DOHH2 (cell line): ENCODE measurements at regions not wholly inside any gene's neighbourhood (a gene's known extent, or its start where the extent isn't known, plus 50 kb on each side); places are given as distances from the start of the nearest gene placed in this dataset.

Experiments used
- H3F3A ChIP-seq: fragments of 200-600 bp; sonication (generic), shearing (Covaris generic); 2 replicates; pipeline ENCODE4 v1.6.0; 2016; ENCODE audit warnings: antibody characterized with exemption, mild to moderate bottlenecking; ENCODE audit not compliant: control insufficient read depth, insufficient read depth
- H3K27ac ChIP-seq: fragments of 200-600 bp; sonication (generic); 2 replicates; pipeline ENCODE4 v1.5.1; 2014; ENCODE audit warnings: low read depth, mild to moderate bottlenecking, low read length, moderate library complexity
- H3K27me3 ChIP-seq: fragments of 200-600 bp; sonication (generic); 2 replicates; pipeline ENCODE4 v1.6.1; 2014; ENCODE audit warnings: mild to moderate bottlenecking, low read length, mixed read lengths; ENCODE audit not compliant: control insufficient read depth
- H3K36me3 ChIP-seq: fragments of 200-600 bp; sonication (generic); 2 replicates; pipeline ENCODE4 v1.6.1; 2014; ENCODE audit warnings: mild to moderate bottlenecking, low read length, moderate library complexity, mixed read lengths; ENCODE audit not compliant: control insufficient read depth
- H3K4me1 ChIP-seq: fragments of 200-600 bp; sonication (generic); 2 replicates; pipeline ENCODE4 v1.6.1; 2014; ENCODE audit warnings: mild to moderate bottlenecking, low read length, mixed read lengths; ENCODE audit not compliant: control insufficient read depth
- H3K4me2 ChIP-seq: fragments of 200-600 bp; sonication (generic); 2 replicates; pipeline ENCODE4 v1.6.0; 2014; ENCODE audit warnings: mild to moderate bottlenecking, low read length, moderate library complexity
- H3K4me3 ChIP-seq: fragments of 200-600 bp; sonication (generic); 2 replicates; pipeline ENCODE4 v1.5.1; 2014; ENCODE audit warnings: mild to moderate bottlenecking, low read length, mixed read lengths
- H3K79me2 ChIP-seq: fragments of 200-600 bp; sonication (generic); 2 replicates; pipeline ENCODE4 v1.6.1; 2014; ENCODE audit warnings: mild to moderate bottlenecking, low read length, mixed read lengths; ENCODE audit not compliant: control insufficient read depth
- H3K9me2 ChIP-seq: fragments of 200-600 bp; sonication (generic); replicated peaks from 2 replicates; pipeline ENCODE4 v1.6.1; 2014; ENCODE audit warnings: mild to moderate bottlenecking, low read length, mixed read lengths; ENCODE audit not compliant: control insufficient read depth
- H3K9me3 ChIP-seq: fragments of 200-600 bp; sonication (generic); 2 replicates; pipeline ENCODE4 v1.6.1; 2014; ENCODE audit warnings: antibody characterized with exemption, low read length, mixed read lengths; ENCODE audit not compliant: control insufficient read depth, insufficient read depth
- H4K20me1 ChIP-seq: fragments of 200-600 bp; sonication (generic); 2 replicates; pipeline ENCODE4 v1.6.0; 2014; ENCODE audit warnings: low read depth, mild to moderate bottlenecking, antibody characterized with exemption, low read length, moderate library complexity; ENCODE audit not compliant: control insufficient read depth, insufficient read depth
- CTCF ChIP-seq: fragments of 200-600 bp; sonication (generic); IDR thresholded peaks from one replicate; pipeline ENCODE4 v1.5.1; 2014; ENCODE audit warnings: antibody characterized with exemption, mild to moderate bottlenecking, low read depth, low read length; ENCODE audit not compliant: poor library complexity, severe bottlenecking
- EZH2phosphoT487 ChIP-seq: fragments of 200-600 bp; sonication (generic); IDR thresholded peaks from 2 replicates; pipeline ENCODE4 v1.6.1; 2017; ENCODE audit warnings: borderline replicate concordance, mild to moderate bottlenecking, antibody characterized with exemption, low read length, moderate library complexity, mixed read lengths

DNA sequence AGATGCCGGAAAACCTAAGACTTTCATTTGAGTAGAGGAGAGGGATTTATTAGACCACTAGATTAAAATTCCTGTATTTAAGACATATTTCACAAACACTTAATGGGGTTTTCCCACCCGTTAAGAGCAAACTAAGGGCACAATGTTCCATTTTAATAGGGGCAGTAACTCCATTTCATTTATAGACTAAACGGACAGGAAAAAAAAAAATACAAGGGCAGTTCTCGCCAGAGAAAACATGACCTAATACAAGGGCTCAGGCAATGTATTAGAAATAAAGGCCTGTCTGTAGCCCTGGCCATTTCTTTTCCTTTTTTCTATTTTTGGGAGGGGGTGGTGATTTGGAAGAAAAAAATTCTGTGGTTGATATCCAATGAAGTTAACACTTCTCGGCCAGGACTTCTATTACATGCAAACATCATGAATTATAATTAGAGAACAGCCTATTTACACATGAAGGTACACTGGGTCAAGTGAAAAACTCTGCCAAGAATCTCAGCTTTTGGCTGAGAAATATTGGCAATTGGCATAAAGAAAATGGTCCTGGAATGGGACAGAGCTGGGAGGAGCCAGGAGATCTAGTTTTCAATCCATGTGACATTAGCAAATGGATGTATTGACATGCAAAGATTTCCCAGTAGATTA, 641.1 kb upstream of the TBX3 start:
- H3K9me3 ChIP-seq = no peaks in the 10 kb centered on the region
- no peaks in the 10 kb centered on the region for H3K79me2 ChIP-seq
- no peak overlapping the region for H3K4me3 ChIP-seq
- H3F3A ChIP-seq = no peaks in the 10 kb centered on the region
- no peak overlapping the region for H3K4me2 ChIP-seq
- H3K9me2 ChIP-seq = no peaks in the 10 kb centered on the region
- H3K27me3 ChIP-seq = no peaks in the 10 kb centered on the region
- H3K27ac ChIP-seq = no peak overlapping the region
- TF ChIP-seq EZH2phosphoT487 (no peak), CTCF (no peak)
- no peaks in the 10 kb centered on the region for H4K20me1 ChIP-seq
- no peaks in the 10 kb centered on the region for H3K36me3 ChIP-seq
- H3K4me1 ChIP-seq = peaks cover 14% of the 10 kb centered on the region

GRCh38 chr12:115323223-115323905, 639.4 kb upstream of the TBX3 start:
- H3K4me2 ChIP-seq = no peak overlapping the region

DNA sequence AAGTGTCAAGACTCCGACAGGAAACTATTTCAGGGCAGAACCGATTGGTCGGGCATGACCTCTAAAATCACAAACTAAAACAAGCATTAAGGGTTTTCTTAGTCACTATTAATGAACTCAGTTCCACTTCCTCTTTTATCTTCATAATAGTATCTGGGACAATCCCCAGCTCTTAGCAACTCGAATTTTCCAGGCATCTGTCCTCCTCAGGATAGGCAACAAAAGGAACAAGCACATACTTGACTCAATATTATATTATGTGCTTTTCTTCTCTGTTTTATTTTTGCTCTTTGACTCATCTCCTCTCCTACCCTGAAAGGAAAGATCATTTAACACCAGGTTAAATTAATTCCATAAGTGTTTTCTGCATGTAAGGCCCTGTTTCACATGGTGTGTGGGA, 638.3 kb upstream of the TBX3 start:
- Histone ChIP-seq H3K9me2 (no peaks in the 10 kb centered on the region), H3K4me3 (no peak overlapping the region; the same call in 1 of the 2 replicates), H3K79me2 (no peaks in the 10 kb centered on the region), H4K20me1 (no peaks in the 10 kb centered on the region), H3K27me3 (no peaks in the 10 kb centered on the region), H3K4me1 (peaks cover 14% of the 10 kb centered on the region), H3F3A (no peaks in the 10 kb centered on the region), H3K9me3 (no peaks in the 10 kb centered on the region), H3K27ac (no peak overlapping the region), H3K4me2 (peak overlapping the region; percentile 43), H3K36me3 (no peaks in the 10 kb centered on the region)
- no peak for TF ChIP-seq CTCF
- TF ChIP-seq EZH2phosphoT487 = no peak

More at GRCh38 chr12:115323223-115323905, 639.4 kb upstream of the TBX3 start:
- no peaks in the 10 kb centered on the region for H3K27me3 ChIP-seq
- TF ChIP-seq CTCF (no peak), EZH2phosphoT487 (no peak)
- no peaks in the 10 kb centered on the region for H3F3A ChIP-seq
- H3K9me2 ChIP-seq = no peaks in the 10 kb centered on the region
- no peaks in the 10 kb centered on the region for H3K9me3 ChIP-seq
- H3K36me3 ChIP-seq = no peaks in the 10 kb centered on the region
- no peak overlapping the region for H3K27ac ChIP-seq
- no peak overlapping the region for H3K4me3 ChIP-seq
- H4K20me1 ChIP-seq = no peaks in the 10 kb centered on the region
- H3K4me1 ChIP-seq = peaks cover 14% of the 10 kb centered on the region
- H3K79me2 ChIP-seq = no peaks in the 10 kb centered on the region
